ENCODE measurements at regions not wholly inside any gene's neighbourhood (a gene's known extent, or its start where the extent isn't known, plus 50 kb on each side); places are given as distances from the start of the nearest gene placed in this dataset.

GRCh38 chr13:29683041-29683440 lies 87.6 kb upstream of the SLC7A1 start:
- TF ChIP-seq, protein P1, sequence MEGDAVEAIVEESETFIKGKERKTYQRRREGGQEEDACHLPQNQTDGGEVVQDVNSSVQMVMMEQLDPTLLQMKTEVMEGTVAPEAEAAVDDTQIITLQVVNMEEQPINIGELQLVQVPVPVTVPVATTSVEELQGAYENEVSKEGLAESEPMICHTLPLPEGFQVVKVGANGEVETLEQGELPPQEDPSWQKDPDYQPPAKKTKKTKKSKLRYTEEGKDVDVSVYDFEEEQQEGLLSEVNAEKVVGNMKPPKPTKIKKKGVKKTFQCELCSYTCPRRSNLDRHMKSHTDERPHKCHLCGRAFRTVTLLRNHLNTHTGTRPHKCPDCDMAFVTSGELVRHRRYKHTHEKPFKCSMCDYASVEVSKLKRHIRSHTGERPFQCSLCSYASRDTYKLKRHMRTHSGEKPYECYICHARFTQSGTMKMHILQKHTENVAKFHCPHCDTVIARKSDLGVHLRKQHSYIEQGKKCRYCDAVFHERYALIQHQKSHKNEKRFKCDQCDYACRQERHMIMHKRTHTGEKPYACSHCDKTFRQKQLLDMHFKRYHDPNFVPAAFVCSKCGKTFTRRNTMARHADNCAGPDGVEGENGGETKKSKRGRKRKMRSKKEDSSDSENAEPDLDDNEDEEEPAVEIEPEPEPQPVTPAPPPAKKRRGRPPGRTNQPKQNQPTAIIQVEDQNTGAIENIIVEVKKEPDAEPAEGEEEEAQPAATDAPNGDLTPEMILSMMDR (IDR thresholded peaks at IDR 0.05): no peak
- TF ChIP-seq POLR2A (IDR thresholded peaks at IDR 0.05): no peak

Measured in right lobe of liver (tissue), 4 donors.